ENCODE measurements at regions not wholly inside any gene's neighbourhood (a gene's known extent, or its start where the extent isn't known, plus 50 kb on each side); places are given as distances from the start of the nearest gene placed in this dataset.

DNA sequence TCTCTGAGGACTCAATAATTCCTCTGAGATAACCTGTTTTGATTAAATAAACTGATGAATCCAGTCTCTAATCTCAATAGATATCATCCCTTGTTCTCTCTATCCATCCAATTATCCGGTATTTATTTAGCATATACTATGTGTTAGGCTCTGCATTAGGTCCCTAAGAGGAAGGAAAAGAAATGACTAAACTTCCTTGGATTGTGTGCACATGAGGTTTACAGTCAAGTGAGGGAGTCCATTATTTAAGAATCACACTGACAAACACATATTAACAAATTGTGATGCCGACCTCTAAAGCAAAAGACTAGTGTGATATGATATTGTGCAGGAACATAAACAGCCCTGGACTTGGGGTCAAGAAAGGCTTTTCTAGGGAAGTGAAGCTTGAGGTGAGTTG is 140.8 kb downstream of the HMHB1 start:
- no peaks in the 10 kb centered on the region for H3K27me3 ChIP-seq (replicated peaks in 1 of 4; ENCODE audit: control extremely low read depth in 1 of 4, control insufficient read depth in 3 of 4, insufficient read depth in 4 of 4, low read length in 3 of 4)
- no peak overlapping the region for H3K4me2 ChIP-seq (replicated peaks; ENCODE audit: low read depth, low read length, poor library complexity, severe bottlenecking)
- WGBS (ENCODE audit: insufficient coverage): no CpG with 5 or more reads among the region's 2 CpGs
- H3K27ac ChIP-seq (ENCODE audit: low read length in 2 of 2): no peak overlapping the region
- no peak overlapping the region for H2AFZ ChIP-seq (ENCODE audit: insufficient read depth, low read depth, low read length, poor library complexity, severe bottlenecking)
- TF ChIP-seq EZH2 (IDR thresholded peaks at IDR 0.05; ENCODE audit: borderline replicate concordance, insufficient read depth, low read depth, low read length, poor library complexity, severe bottlenecking): no peak
- TF ChIP-seq, protein P1, sequence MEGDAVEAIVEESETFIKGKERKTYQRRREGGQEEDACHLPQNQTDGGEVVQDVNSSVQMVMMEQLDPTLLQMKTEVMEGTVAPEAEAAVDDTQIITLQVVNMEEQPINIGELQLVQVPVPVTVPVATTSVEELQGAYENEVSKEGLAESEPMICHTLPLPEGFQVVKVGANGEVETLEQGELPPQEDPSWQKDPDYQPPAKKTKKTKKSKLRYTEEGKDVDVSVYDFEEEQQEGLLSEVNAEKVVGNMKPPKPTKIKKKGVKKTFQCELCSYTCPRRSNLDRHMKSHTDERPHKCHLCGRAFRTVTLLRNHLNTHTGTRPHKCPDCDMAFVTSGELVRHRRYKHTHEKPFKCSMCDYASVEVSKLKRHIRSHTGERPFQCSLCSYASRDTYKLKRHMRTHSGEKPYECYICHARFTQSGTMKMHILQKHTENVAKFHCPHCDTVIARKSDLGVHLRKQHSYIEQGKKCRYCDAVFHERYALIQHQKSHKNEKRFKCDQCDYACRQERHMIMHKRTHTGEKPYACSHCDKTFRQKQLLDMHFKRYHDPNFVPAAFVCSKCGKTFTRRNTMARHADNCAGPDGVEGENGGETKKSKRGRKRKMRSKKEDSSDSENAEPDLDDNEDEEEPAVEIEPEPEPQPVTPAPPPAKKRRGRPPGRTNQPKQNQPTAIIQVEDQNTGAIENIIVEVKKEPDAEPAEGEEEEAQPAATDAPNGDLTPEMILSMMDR (IDR thresholded peaks at IDR 0.05): no peak
- CTCF ChIA-PET: interaction anchor here (1.0 kb wide), 1 partner anchor 9 kb away, joined by 3 read pairs; no protein-coding TSS in a partner anchor
- intact Hi-C loops (cut with micrococcal nuclease): no loop called here
- no peaks in the 10 kb centered on the region for H3K36me3 ChIP-seq (replicated peaks in 1 of 2; ENCODE audit: control extremely low read depth in 1 of 2, control insufficient read depth in 1 of 2, extremely low read depth in 1 of 2, insufficient read depth in 2 of 2, low read length in 1 of 2)
- peaks cover 0 to 3% (median under 1%) of the 10 kb centered on the region in 3 donors for H3K9me3 ChIP-seq (ENCODE audit: control extremely low read depth in 1 of 3, control insufficient read depth in 2 of 3, insufficient read depth in 1 of 3, low read length in 2 of 3)
- H3K27ac Mint-ChIP-seq: no peak overlapping the region
- H4K20me1 ChIP-seq (ENCODE audit: control insufficient read depth, insufficient read depth, low read length, poor library complexity, severe bottlenecking): no peaks in the 10 kb centered on the region
- ATAC-seq (ENCODE audit: low read depth): no peak
- no peaks in the 10 kb centered on the region for H3K4me1 Mint-ChIP-seq
- no peaks in the 10 kb centered on the region for H3K79me2 ChIP-seq (ENCODE audit: control insufficient read depth, insufficient read depth, low read length)
- peaks cover 17% of the 10 kb centered on the region for H3K27me3 Mint-ChIP-seq
- no peak for DNase-seq
- no peaks in the 10 kb centered on the region for H3K4me1 ChIP-seq (ENCODE audit: control insufficient read depth in 2 of 2, insufficient read depth in 2 of 2, low read length in 2 of 2)
- no peak overlapping the region for H3K4me3 ChIP-seq (ENCODE audit: control extremely low read depth in 1 of 5, extremely low read depth in 1 of 5, insufficient read depth in 1 of 5, low read depth in 2 of 5, low read length in 4 of 5)
- H3K4me3 Mint-ChIP-seq: no peak overlapping the region
- POLR2A ChIA-PET: no interaction called here
- H3K9me3 Mint-ChIP-seq (ENCODE audit: insufficient read depth): no peaks in the 10 kb centered on the region
- no peak overlapping the region for H3K9ac ChIP-seq (ENCODE audit: low read length)

DNA sequence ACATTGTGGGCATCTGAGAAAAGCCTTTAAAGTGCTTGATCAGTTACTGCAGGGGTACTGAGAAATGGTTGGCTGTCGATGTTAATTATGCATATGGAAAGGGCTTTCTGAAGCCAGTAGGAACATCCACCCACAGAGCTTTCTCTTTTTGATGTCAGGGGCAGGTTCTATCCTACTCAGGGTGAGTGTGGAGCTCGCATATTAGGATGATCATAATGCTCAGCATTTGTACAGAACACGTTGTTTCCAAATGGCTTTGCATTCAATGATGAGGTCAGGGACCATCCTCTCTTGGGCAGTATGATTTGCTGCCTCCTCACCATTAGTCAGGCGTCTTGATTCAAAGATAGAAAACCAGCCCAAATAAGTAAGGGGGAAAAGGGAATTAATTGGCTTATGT is 141.9 kb downstream of the HMHB1 start:
- no peak overlapping the region for H3K9ac ChIP-seq (ENCODE audit: low read length)
- no peak for DNase-seq
- H3K4me3 ChIP-seq (ENCODE audit: control extremely low read depth in 1 of 5, extremely low read depth in 1 of 5, insufficient read depth in 1 of 5, low read depth in 2 of 5, low read length in 4 of 5): no peak overlapping the region
- H3K27ac ChIP-seq (ENCODE audit: low read length in 2 of 2): no peak overlapping the region
- intact Hi-C loops (cut with micrococcal nuclease): no loop called here
- no peak for ATAC-seq (ENCODE audit: low read depth)
- no peak overlapping the region for H3K4me3 Mint-ChIP-seq
- H3K4me2 ChIP-seq (replicated peaks; ENCODE audit: low read depth, low read length, poor library complexity, severe bottlenecking): no peak overlapping the region
- no peak overlapping the region for H3K27ac Mint-ChIP-seq
- TF ChIP-seq, protein P1 (IDR thresholded peaks at IDR 0.05): no peak
- no peak for TF ChIP-seq EZH2 (IDR thresholded peaks at IDR 0.05; ENCODE audit: borderline replicate concordance, insufficient read depth, low read depth, low read length, poor library complexity, severe bottlenecking)
- no peaks in the 10 kb centered on the region for H3K79me2 ChIP-seq (ENCODE audit: control insufficient read depth, insufficient read depth, low read length)
- no peaks in the 10 kb centered on the region for H4K20me1 ChIP-seq (ENCODE audit: control insufficient read depth, insufficient read depth, low read length, poor library complexity, severe bottlenecking)
- CTCF ChIA-PET: no interaction called here
- no peaks in the 10 kb centered on the region for H3K4me1 ChIP-seq (ENCODE audit: control insufficient read depth in 2 of 2, insufficient read depth in 2 of 2, low read length in 2 of 2)
- peaks cover 14% of the 10 kb centered on the region for H3K27me3 Mint-ChIP-seq
- WGBS (ENCODE audit: insufficient coverage): no CpG with 5 or more reads among the region's 4 CpGs
- no peaks in the 10 kb centered on the region for H3K9me3 ChIP-seq (ENCODE audit: control extremely low read depth in 1 of 3, control insufficient read depth in 2 of 3, insufficient read depth in 1 of 3, low read length in 2 of 3)
- H2AFZ ChIP-seq (ENCODE audit: insufficient read depth, low read depth, low read length, poor library complexity, severe bottlenecking): no peak overlapping the region
- no peaks in the 10 kb centered on the region for H3K27me3 ChIP-seq (replicated peaks in 1 of 4; ENCODE audit: control extremely low read depth in 1 of 4, control insufficient read depth in 3 of 4, insufficient read depth in 4 of 4, low read length in 3 of 4)
- no peaks in the 10 kb centered on the region for H3K9me3 Mint-ChIP-seq (ENCODE audit: insufficient read depth)
- POLR2A ChIA-PET: no interaction called here
- no peaks in the 10 kb centered on the region for H3K36me3 ChIP-seq (replicated peaks in 1 of 2; ENCODE audit: control extremely low read depth in 1 of 2, control insufficient read depth in 1 of 2, extremely low read depth in 1 of 2, insufficient read depth in 2 of 2, low read length in 1 of 2)
- H3K4me1 Mint-ChIP-seq: no peaks in the 10 kb centered on the region
